Endometrial microvascular endothelial cells (primary cell): ENCODE measurements at regions not wholly inside any gene's neighbourhood (a gene's known extent, or its start where the extent isn't known, plus 50 kb on each side); places are given as distances from the start of the nearest gene placed in this dataset.
"Not testable (repeated sequence)": the region's sequence is repeated elsewhere in the genome, so short reads cannot be mapped to it uniquely, and the experiment has no call there.

ENCODE experiments used
- in situ Hi-C: cut with HindIII; loops from 2 replicates; pipeline ENCODE4 v1.10.0; 2017; ENCODE audit warnings: low sequenced_read_pairs, low pct_unique_long_range_greater_than_20kb; ENCODE audit errors: inconsistent ontology term

GRCh38 chr1:79188337-79188736 is 181.8 kb upstream of the ADGRL4 start:
- in situ Hi-C loops, result no loop called here

DNA sequence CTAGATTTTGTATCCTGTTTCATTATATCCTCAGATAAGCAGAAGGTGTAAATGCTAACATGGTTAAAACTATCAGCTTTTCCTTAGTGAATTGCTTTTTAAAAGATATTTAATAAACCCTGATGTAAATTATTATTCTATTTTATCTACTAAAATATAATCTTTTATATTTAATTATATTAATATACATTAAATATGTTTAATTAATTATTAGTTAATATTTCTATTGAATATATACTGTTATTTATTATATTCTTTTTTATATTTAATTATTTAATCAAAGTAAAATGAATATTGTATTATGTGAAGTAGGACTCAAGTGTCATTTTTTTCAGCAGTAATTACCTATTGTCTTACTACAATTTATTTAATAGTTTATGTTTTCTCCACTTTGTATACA is 179.7 kb upstream of the ADGRL4 start:
- in situ Hi-C loops, result no loop called here

GRCh38 chr1:79177844-79178243 is 171.3 kb upstream of the ADGRL4 start:
- in situ Hi-C loops, result no loop called here

DNA sequence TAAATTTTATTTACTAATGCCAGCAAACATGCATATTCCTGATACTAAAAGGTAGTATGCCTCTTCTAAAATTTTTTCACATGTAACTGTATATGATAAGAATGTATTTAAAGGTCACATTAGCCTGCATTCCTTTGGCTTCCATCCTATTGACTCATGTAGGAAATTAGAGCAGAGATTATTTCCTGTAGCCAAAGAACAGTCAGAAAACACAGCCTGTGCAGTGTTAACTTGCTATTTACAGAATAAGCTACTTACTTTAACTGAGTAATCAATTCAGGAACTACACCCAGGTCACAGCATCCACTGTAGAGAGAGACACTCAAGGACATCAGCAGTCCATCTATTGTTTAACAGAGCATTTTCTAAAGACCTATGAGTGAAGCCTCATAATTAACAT is 154.5 kb upstream of the ADGRL4 start:
- in situ Hi-C loops, result no loop called here

DNA sequence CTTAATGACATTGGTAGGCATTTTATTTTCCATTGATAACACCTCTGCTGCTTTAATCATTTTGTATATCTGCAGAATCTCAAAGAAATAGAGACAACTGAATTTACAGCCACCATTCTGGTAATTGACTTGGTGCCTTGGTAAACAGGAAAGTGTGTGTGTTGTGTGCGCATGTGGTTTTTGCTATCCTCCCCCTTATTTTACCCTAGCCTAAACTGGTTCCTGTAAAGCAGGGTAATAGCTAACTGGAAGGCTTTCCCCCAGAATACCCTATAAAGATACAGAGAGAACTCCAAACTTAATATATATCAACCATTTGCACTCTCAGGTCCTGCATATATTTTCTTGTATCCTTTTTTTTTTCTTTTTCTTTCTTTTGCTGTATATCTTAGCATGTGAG is 149.5 kb upstream of the ADGRL4 start:
- in situ Hi-C loops, result no loop called here

GRCh38 chr1:79151006-79151796 is 144.7 kb upstream of the ADGRL4 start:
- in situ Hi-C loops, result no loop called here

DNA sequence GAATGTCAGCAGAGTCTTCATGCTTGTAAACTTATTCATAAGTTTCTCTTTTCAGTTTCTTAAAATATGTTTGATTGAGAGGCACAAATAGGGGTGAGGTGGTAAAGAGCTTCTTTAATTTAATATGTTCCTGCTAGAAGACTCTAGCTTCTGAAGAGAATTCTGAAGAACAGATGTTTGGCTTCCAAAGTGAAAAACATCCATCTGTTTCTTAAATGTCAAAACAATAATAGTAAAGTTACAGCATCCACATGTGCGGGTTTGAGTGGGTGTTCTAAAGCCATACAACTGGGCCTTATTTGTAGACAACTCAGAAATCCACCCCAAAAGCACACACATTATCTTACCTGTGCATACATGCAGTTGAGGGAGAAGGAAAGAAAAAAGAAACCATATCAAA is 144.0 kb upstream of the ADGRL4 start:
- in situ Hi-C loops, result no loop called here

DNA sequence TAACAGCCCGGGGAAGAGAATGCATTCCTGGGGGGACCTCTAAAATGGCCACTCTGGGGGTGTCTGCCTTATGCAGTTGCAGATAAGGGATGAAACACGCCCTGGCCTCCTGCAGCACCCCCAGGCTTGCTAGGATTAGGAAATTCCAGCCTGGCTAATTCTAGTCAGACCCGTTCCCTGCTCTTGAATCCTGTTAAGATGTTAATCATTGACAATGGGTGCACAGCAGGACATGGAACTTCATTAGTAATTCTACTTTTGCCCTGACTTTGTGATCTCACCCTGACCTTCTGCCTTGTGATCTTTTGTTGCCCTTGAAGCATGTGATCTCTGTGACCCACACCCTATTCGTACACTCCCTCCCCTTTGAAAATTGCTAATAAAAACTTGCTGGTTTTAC is 131.7 kb upstream of the ADGRL4 start:
- in situ Hi-C loops, result not testable (repeated sequence)

- in situ Hi-C loops, result no loop called here
Observed at GRCh38 chr1:79133774-79134364, 127.3 kb upstream of the ADGRL4 start.

DNA sequence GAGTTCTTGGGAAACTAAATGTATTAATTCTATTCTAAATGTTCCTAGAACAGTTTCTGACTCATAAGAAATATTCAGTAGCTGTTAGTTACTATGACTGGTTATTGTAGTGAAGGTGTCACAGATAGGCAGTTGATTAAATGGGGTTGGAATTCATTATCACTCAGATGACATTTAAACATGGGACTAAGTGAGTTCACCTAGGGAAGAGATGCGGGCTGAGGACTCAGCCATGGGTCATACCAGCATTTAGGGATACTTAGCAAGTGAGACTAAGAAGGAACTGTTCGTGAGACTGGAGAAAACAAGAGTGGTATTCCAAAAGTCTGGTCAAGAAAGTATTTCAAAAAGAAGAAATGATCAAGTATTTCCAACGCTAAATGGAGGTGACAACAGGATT is 125.1 kb upstream of the ADGRL4 start:
- in situ Hi-C loops, result no loop called here

DNA sequence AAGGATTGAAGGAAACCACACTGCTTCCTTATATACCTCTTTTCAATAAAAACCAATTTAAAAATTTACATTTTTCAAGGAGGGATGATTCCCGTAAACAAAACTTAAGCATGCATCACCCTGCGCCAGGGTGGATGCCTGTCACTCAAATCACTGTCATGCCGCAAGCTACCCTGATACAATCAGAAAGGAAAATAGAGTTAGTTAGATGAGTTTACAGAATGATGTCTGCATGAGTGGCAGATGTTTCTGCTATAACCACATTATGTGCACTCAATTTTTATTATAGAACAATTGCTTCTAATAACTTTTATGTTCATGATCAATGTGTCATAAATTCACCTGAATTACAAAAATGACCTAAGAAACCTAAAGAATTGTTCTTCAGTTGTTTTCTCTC is 123.4 kb upstream of the ADGRL4 start:
- in situ Hi-C loops, result no loop called here

DNA sequence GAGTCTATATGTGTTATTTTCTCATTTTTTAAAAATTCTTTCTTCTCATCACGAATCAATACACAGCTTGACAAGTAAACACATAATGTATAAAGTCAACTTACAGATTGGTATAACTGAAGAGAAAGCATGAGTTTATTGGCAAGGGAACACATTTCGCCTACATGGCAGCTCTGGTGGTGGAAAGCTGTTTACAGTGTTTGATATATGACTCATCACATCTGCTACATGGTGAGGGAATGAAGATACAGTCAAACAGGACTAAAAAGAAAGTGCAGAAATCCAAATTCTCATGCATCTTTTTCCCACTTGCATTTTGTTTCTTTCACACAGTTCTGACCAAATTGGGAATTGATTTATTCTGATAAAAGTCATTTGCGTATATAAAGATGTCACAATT is 122.2 kb upstream of the ADGRL4 start:
- in situ Hi-C loops, result no loop called here

DNA sequence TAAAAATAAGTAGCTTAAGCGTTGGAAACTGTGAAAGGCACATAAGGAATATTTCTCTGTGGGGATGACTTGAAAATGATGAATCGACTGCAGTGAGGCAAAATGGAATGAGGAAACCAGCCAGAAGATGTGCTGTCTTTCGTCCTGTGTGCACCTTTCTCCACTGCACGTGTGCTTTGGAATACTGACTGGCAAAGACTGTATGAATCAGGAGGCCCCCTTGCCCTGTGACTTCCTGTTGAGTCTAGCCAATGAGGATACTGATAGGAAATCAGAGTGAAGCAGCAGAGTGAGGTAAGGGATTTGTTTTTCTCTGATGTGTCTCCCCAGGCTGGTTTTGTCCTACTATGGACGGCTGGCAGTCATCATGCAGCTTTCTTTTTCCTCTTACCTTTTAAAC is 118.2 kb upstream of the ADGRL4 start:
- in situ Hi-C loops, result no loop called here

- in situ Hi-C loops, result no loop called here
Observed at GRCh38 chr1:79122521-79122920, 116.0 kb upstream of the ADGRL4 start.

- in situ Hi-C loops, result no loop called here
Observed at GRCh38 chr1:79117376-79117775, 110.8 kb upstream of the ADGRL4 start.

DNA sequence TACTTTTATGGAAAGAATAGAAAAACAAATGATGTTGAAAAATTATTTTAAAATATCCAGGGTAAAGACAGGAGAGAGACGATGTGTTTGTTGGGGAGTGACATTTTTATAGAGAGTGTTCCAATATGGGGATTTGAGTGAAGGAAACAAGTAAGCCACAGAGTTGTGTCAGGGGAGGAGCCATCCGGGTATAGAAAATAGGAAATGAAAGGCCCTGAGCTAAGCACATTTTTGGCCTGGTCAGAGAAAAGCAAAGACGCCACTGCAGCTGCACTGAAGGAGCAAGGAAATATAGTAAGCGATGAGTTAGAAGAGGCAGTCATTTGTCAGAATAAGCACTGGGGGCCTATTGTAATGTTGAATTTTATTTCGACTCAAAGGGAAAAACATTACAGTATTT is 107.3 kb upstream of the ADGRL4 start:
- in situ Hi-C loops, result no loop called here

- in situ Hi-C loops, result no loop called here
Observed at GRCh38 chr1:79110749-79111148, 104.2 kb upstream of the ADGRL4 start.

- in situ Hi-C loops, result no loop called here
Observed at GRCh38 chr1:79109445-79109844, 102.9 kb upstream of the ADGRL4 start.

DNA sequence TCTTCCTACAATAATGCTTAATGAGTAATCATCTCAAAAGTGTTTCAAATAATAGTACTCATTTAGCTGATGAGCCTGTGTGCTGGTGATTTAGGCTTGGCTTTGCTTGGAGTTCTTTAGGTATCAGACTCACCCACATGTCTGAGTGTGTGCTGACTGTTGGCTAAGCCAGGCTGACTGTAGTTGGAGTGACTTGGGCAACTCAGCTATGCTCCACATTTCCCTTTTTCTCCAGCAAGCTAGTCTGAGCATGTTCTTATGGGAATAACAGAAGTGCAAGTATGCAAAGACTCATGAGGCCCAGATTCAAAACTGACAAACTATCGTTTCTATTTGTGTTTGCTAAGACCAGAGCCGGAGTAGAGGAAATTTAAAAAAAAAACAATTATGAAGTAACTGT is 99.0 kb upstream of the ADGRL4 start:
- in situ Hi-C loops, result no loop called here

- in situ Hi-C loops, result no loop called here
Observed at GRCh38 chr1:79104617-79105016, 98.1 kb upstream of the ADGRL4 start.

- in situ Hi-C loops, result no loop called here
Observed at GRCh38 chr1:79100385-79100784, 93.9 kb upstream of the ADGRL4 start.
